CD4-positive, alpha-beta T cell treated with Interleukin-12 subunit alpha and Interleukin-12 subunit beta, for 1 hour (primary cell): ENCODE measurements at regions not wholly inside any gene's neighbourhood (a gene's known extent, or its start where the extent isn't known, plus 50 kb on each side); places are given as distances from the start of the nearest gene placed in this dataset.
A peak's percentile ranks its signal among the peaks of the same experiment; 100 is the strongest.

ENCODE experiments used
- DNase-seq: peaks from one replicate; pipeline ENCODE4 v3.0.0-alpha.2; 2020

- DNase-seq: no peak
These were observed 362.6 kb downstream of the SHQ1 start for GRCh38 chr3:72485641-72486040.

GRCh38 chr3:72483554-72484104 lies 364.6 kb downstream of the SHQ1 start:
- DNase-seq: no peak

- DNase-seq: peak; percentile 71
These were observed 365.5 kb downstream of the SHQ1 start for GRCh38 chr3:72482589-72483321.

- no peak for DNase-seq
These were observed 366.7 kb downstream of the SHQ1 start for GRCh38 chr3:72481542-72481941.

GRCh38 chr3:72480366-72480765 lies 367.9 kb downstream of the SHQ1 start:
- DNase-seq: no peak

- no peak for DNase-seq
These were observed 368.5 kb downstream of the SHQ1 start for GRCh38 chr3:72479651-72480215.

- DNase-seq: no peak
These were observed 372.1 kb downstream of the SHQ1 start for GRCh38 chr3:72476139-72476483.

- DNase-seq: no peak
These were observed 372.7 kb downstream of the SHQ1 start for GRCh38 chr3:72475258-72476138.

- DNase-seq: no peak
These were observed 373.5 kb downstream of the SHQ1 start for GRCh38 chr3:72474775-72475174.

- no peak for DNase-seq
These were observed 375.1 kb downstream of the SHQ1 start for GRCh38 chr3:72473156-72473555.

- no peak for DNase-seq
These were observed 377.3 kb downstream of the SHQ1 start for GRCh38 chr3:72470904-72471417.

- no peak for DNase-seq
These were observed 382.4 kb downstream of the SHQ1 start for GRCh38 chr3:72465853-72466252.

- DNase-seq: no peak
These were observed 385.2 kb downstream of the SHQ1 start for GRCh38 chr3:72463083-72463482.

- no peak for DNase-seq
These were observed 385.6 kb downstream of the SHQ1 start for GRCh38 chr3:72462595-72463011.

GRCh38 chr3:72461787-72462186 lies 386.5 kb downstream of the SHQ1 start:
- no peak for DNase-seq

- DNase-seq: no peak
These were observed 387.8 kb downstream of the SHQ1 start for GRCh38 chr3:72460205-72461174.

GRCh38 chr3:72459588-72459987 lies 388.7 kb downstream of the SHQ1 start:
- no peak for DNase-seq

- no peak for DNase-seq
These were observed 389.9 kb downstream of the SHQ1 start for GRCh38 chr3:72458375-72458774.

- DNase-seq: no peak
These were observed 393.8 kb downstream of the SHQ1 start for GRCh38 chr3:72454441-72454840.

- no peak for DNase-seq
These were observed 394.5 kb downstream of the SHQ1 start for GRCh38 chr3:72453706-72454105.

GRCh38 chr3:72452745-72453144 lies 395.5 kb downstream of the SHQ1 start:
- no peak for DNase-seq

- DNase-seq: no peak
These were observed 396.4 kb downstream of the SHQ1 start for GRCh38 chr3:72451841-72452240.
